ENCODE measurements at regions not wholly inside any gene's neighbourhood (a gene's known extent, or its start where the extent isn't known, plus 50 kb on each side); places are given as distances from the start of the nearest gene placed in this dataset.
A peak's percentile ranks its signal among the peaks of the same experiment; 100 is the strongest.

- Histone ChIP-seq H3K4me2 (replicated peaks; ENCODE audit: low read depth, low read length, poor library complexity, severe bottlenecking) (no peak overlapping the region), H3K79me2 (ENCODE audit: control insufficient read depth, insufficient read depth, low read length) (no peaks in the 10 kb centered on the region), H3K36me3 (replicated peaks in 1 of 2; ENCODE audit: control extremely low read depth in 1 of 2, control insufficient read depth in 1 of 2, extremely low read depth in 1 of 2, insufficient read depth in 2 of 2, low read length in 1 of 2) (no peaks in the 10 kb centered on the region), H3K27me3 (replicated peaks in 1 of 4; ENCODE audit: control extremely low read depth in 1 of 4, control insufficient read depth in 3 of 4, insufficient read depth in 4 of 4, low read length in 3 of 4) (peaks cover 0 to 6% (median 1%) of the 10 kb centered on the region in 4 experiments), H3K27ac (ENCODE audit: low read length in 2 of 2) (no peak overlapping the region), H3K4me3 (ENCODE audit: control extremely low read depth in 1 of 5, extremely low read depth in 1 of 5, insufficient read depth in 1 of 5, low read depth in 2 of 5, low read length in 4 of 5) (no peak overlapping the region), H2AFZ (ENCODE audit: insufficient read depth, low read depth, low read length, poor library complexity, severe bottlenecking) (no peak overlapping the region), H3K9me3 (ENCODE audit: control extremely low read depth in 1 of 3, control insufficient read depth in 2 of 3, insufficient read depth in 1 of 3, low read length in 2 of 3) (no peaks in the 10 kb centered on the region), H3K4me1 (ENCODE audit: control insufficient read depth in 2 of 2, insufficient read depth in 2 of 2, low read length in 2 of 2) (no peaks in the 10 kb centered on the region), H3K9ac (ENCODE audit: low read length) (no peak overlapping the region), H4K20me1 (ENCODE audit: control insufficient read depth, insufficient read depth, low read length, poor library complexity, severe bottlenecking) (no peaks in the 10 kb centered on the region)
- ATAC-seq (ENCODE audit: low read depth) (no peak), DNase-seq (no peak)
- 0% methylated on average over 10 of the region's 22 CpGs for WGBS (ENCODE audit: insufficient coverage)
- intact Hi-C loops (cut with micrococcal nuclease) = no loop called here
- no peaks in the 10 kb centered on the region for H3K9me3 Mint-ChIP-seq (ENCODE audit: insufficient read depth)
- TF ChIP-seq CTCF (IDR thresholded peaks at IDR 0.05) (no peak), EZH2 (IDR thresholded peaks at IDR 0.05; ENCODE audit: borderline replicate concordance, insufficient read depth, low read depth, low read length, poor library complexity, severe bottlenecking) (no peak)
- CTCF ChIA-PET = no interaction called here
- H3K4me3 Mint-ChIP-seq = no peak overlapping the region
- H3K27ac Mint-ChIP-seq = no peak overlapping the region
- POLR2A ChIA-PET = no interaction called here
- H3K27me3 Mint-ChIP-seq = peaks cover 19% of the 10 kb centered on the region
- peaks cover 6% of the 10 kb centered on the region for H3K4me1 Mint-ChIP-seq
These were observed 115.0 kb upstream of the TEX13C start for GRCh38 chrX:125204681-125205132.

- no peaks in the 10 kb centered on the region for H3K36me3 ChIP-seq (replicated peaks in 1 of 2; ENCODE audit: control extremely low read depth in 1 of 2, control insufficient read depth in 1 of 2, extremely low read depth in 1 of 2, insufficient read depth in 2 of 2, low read length in 1 of 2)
- CTCF ChIA-PET = no interaction called here
- peaks cover 0 to 6% (median 1%) of the 10 kb centered on the region in 4 experiments for H3K27me3 ChIP-seq (replicated peaks in 1 of 4; ENCODE audit: control extremely low read depth in 1 of 4, control insufficient read depth in 3 of 4, insufficient read depth in 4 of 4, low read length in 3 of 4)
- H3K4me1 ChIP-seq (ENCODE audit: control insufficient read depth in 2 of 2, insufficient read depth in 2 of 2, low read length in 2 of 2) = no peaks in the 10 kb centered on the region
- Mint-ChIP-seq H3K9me3 (ENCODE audit: insufficient read depth) (no peaks in the 10 kb centered on the region), H3K4me1 (peaks cover 6% of the 10 kb centered on the region), H3K27me3 (peaks cover 22% of the 10 kb centered on the region), H3K27ac (no peak overlapping the region), H3K4me3 (peak overlapping the region; percentile 29)
- no peak for ATAC-seq (ENCODE audit: low read depth)
- intact Hi-C loops (cut with micrococcal nuclease) = no loop called here
- no peak overlapping the region for H2AFZ ChIP-seq (ENCODE audit: insufficient read depth, low read depth, low read length, poor library complexity, severe bottlenecking)
- no peaks in the 10 kb centered on the region for H4K20me1 ChIP-seq (ENCODE audit: control insufficient read depth, insufficient read depth, low read length, poor library complexity, severe bottlenecking)
- H3K4me3 ChIP-seq (ENCODE audit: control extremely low read depth in 1 of 5, extremely low read depth in 1 of 5, insufficient read depth in 1 of 5, low read depth in 2 of 5, low read length in 4 of 5) = no peak overlapping the region
- H3K27ac ChIP-seq (ENCODE audit: low read length in 2 of 2) = no peak overlapping the region
- 1% methylated on average over 21 of the region's 48 CpGs for WGBS (ENCODE audit: insufficient coverage)
- DNase-seq = no peak
- H3K79me2 ChIP-seq (ENCODE audit: control insufficient read depth, insufficient read depth, low read length) = no peaks in the 10 kb centered on the region
- POLR2A ChIA-PET = no interaction called here
- TF ChIP-seq EZH2 (IDR thresholded peaks at IDR 0.05; ENCODE audit: borderline replicate concordance, insufficient read depth, low read depth, low read length, poor library complexity, severe bottlenecking) = no peak
- no peak overlapping the region for H3K9ac ChIP-seq (ENCODE audit: low read length)
- no peaks in the 10 kb centered on the region for H3K9me3 ChIP-seq (ENCODE audit: control extremely low read depth in 1 of 3, control insufficient read depth in 2 of 3, insufficient read depth in 1 of 3, low read length in 2 of 3)
- no peak overlapping the region for H3K4me2 ChIP-seq (replicated peaks; ENCODE audit: low read depth, low read length, poor library complexity, severe bottlenecking)
These were observed 114.3 kb upstream of the TEX13C start for GRCh38 chrX:125205133-125205917.
